Gastrocnemius medialis (tissue), 4 donors: ENCODE measurements at regions not wholly inside any gene's neighbourhood (a gene's known extent, or its start where the extent isn't known, plus 50 kb on each side); places are given as distances from the start of the nearest gene placed in this dataset.

ENCODE experiments used
- POLR2A ChIP-seq, 2 donors: fragments of 450-650 bp; IDR thresholded peaks; one replicate each; pipeline ENCODE4 v1.6.1; 2017; ENCODE audit warnings: antibody characterized with exemption in 2 of 2, mild to moderate bottlenecking in 2 of 2, moderate library complexity in 2 of 2
- TF ChIP-seq, protein P1 (sequence below), 5 experiments: fragments of 450-650 bp in 3 of 5; fragments of 200-600 bp in 2 of 5; sonication (generic) in 2 of 5; IDR thresholded peaks in 4 of 5; conservative IDR thresholded peaks in 1 of 5; 1 replicate in 4 of 5; 2 replicates in 1 of 5; pipeline ENCODE4 v1.5.1; 2016 to 2019; ENCODE audit warnings: antibody characterized with exemption in 5 of 5, mild to moderate bottlenecking in 3 of 5, moderate library complexity in 3 of 5

DNA sequence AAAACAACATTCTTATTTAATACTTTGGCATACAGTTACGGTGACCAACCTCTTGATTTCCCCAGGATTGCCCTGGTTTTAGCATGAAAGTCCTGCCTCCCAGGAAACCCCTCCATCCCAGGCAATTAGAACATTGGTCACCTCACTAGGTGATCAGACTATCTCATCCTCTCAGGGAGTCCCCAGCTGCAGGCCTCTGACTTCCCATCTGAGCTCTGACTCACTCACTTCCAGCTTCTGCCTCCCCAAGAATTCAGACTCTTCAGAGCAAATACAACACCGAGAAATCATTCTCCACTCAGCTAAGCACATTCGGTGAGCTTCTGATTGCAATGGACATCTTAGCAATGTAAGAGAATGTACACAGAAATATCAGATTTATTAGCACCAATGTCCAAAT lies 92.4 kb upstream of the HES1 start:
- TF ChIP-seq, protein P1, sequence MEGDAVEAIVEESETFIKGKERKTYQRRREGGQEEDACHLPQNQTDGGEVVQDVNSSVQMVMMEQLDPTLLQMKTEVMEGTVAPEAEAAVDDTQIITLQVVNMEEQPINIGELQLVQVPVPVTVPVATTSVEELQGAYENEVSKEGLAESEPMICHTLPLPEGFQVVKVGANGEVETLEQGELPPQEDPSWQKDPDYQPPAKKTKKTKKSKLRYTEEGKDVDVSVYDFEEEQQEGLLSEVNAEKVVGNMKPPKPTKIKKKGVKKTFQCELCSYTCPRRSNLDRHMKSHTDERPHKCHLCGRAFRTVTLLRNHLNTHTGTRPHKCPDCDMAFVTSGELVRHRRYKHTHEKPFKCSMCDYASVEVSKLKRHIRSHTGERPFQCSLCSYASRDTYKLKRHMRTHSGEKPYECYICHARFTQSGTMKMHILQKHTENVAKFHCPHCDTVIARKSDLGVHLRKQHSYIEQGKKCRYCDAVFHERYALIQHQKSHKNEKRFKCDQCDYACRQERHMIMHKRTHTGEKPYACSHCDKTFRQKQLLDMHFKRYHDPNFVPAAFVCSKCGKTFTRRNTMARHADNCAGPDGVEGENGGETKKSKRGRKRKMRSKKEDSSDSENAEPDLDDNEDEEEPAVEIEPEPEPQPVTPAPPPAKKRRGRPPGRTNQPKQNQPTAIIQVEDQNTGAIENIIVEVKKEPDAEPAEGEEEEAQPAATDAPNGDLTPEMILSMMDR (IDR thresholded peaks at IDR 0.05 in 4 of 5, conservative IDR thresholded peaks at IDR 0.05 in 1 of 5) = no peak
- no peak for TF ChIP-seq POLR2A (IDR thresholded peaks at IDR 0.05)
